CD4-positive, CD25-positive, alpha-beta regulatory T cell (primary cell): ENCODE measurements at regions not wholly inside any gene's neighbourhood (a gene's known extent, or its start where the extent isn't known, plus 50 kb on each side); places are given as distances from the start of the nearest gene placed in this dataset.

Experiments used
- ATAC-seq, 2 donors: fragments of 150-1000 bp; cut with Tn5 transposase; one replicate each; pipeline ENCODE4 v1.10.0; 2021; ENCODE audit warnings: low read depth in 2 of 2, moderate number of reproducible peaks in 2 of 2, moderate library complexity in 1 of 2
- DNase-seq, 3 donors: peaks; one replicate each; pipeline versions ENCODE4 v3.0.0 to v3.0.0-alpha.2; 2012 to 2022; ENCODE audit warnings: mixed read lengths in 1 of 3
- H3K27ac ChIP-seq: one replicate; pipeline ENCODE4 v1.7.0; 2013; ENCODE audit warnings: mild to moderate bottlenecking, low read length; ENCODE audit not compliant: insufficient read depth, poor library complexity, severe bottlenecking
- H3K27me3 ChIP-seq: one replicate; pipeline ENCODE4 v1.7.0; 2013; ENCODE audit warnings: low read length; ENCODE audit not compliant: control insufficient read depth, insufficient read depth
- H3K36me3 ChIP-seq: one replicate; pipeline ENCODE4 v1.7.0; 2013; ENCODE audit warnings: mild to moderate bottlenecking, low read length, moderate library complexity; ENCODE audit not compliant: control insufficient read depth, insufficient read depth
- H3K4me1 ChIP-seq: 2 replicates; pipeline ENCODE4 v1.7.0; 2013; ENCODE audit warnings: mild to moderate bottlenecking, low read length; ENCODE audit not compliant: insufficient read depth, control insufficient read depth, poor library complexity, severe bottlenecking
- H3K4me3 ChIP-seq: one replicate; pipeline ENCODE4 v1.7.0; 2013; ENCODE audit warnings: low read depth, mild to moderate bottlenecking, low read length, moderate library complexity
- H3K9me3 ChIP-seq, 2 experiments: 1 replicate in 1 of 2; 2 replicates in 1 of 2; pipeline ENCODE4 v1.7.0; 2013; ENCODE audit warnings: low read length in 2 of 2, mild to moderate bottlenecking in 1 of 2, moderate library complexity in 1 of 2; ENCODE audit not compliant: control insufficient read depth in 2 of 2
- H3K27ac Mint-ChIP-seq, 3 donors: one replicate each; pipeline ENCODE4 v1.8.0; 2020 to 2022; ENCODE audit warnings: mild to moderate bottlenecking in 3 of 3, mixed read lengths in 3 of 3, moderate library complexity in 2 of 3
- H3K27me3 Mint-ChIP-seq: one replicate; pipeline ENCODE4 v1.8.0; 2022; ENCODE audit warnings: mild to moderate bottlenecking, mixed read lengths
- H3K36me3 Mint-ChIP-seq: one replicate; pipeline ENCODE4 v1.8.0; 2020; ENCODE audit warnings: mixed read lengths
- H3K4me1 Mint-ChIP-seq, 4 donors: one replicate each; pipeline ENCODE4 v1.8.0; 2020 to 2022; ENCODE audit warnings: mixed read lengths in 4 of 4, mild to moderate bottlenecking in 1 of 4
- H3K4me3 Mint-ChIP-seq, 4 donors: one replicate each; pipeline ENCODE4 v1.8.0; 2020 to 2022; ENCODE audit warnings: mild to moderate bottlenecking in 4 of 4, mixed read lengths in 4 of 4, moderate library complexity in 3 of 4
- H3K9me3 Mint-ChIP-seq, 7 donors: one replicate each; pipeline ENCODE4 v1.8.0; 2020 to 2022; ENCODE audit warnings: mixed read lengths in 7 of 7, mild to moderate bottlenecking in 3 of 7, moderate library complexity in 2 of 7

DNA sequence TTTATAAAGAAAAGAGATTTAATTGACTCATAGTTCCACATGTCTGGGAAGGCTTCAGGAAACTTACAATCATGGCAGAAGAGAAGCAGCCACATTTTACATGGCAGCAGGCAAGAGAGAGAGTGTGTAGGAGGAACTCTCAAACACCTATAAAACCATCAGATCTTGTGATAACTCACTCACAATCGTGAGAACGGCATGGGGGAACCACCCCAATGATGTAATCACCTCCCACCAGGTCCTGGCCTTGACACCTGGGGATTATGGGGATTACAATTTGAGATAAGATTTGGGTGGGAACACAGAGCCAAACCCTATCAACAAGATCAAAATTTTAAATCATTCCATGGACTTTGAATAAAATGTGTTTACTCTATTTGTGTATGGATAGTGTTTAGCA, 575.6 kb downstream of the ADCYAP1 start:
- H3K36me3 ChIP-seq: no peaks in the 10 kb centered on the region
- no peak overlapping the region for H3K27ac ChIP-seq
- no peaks in the 10 kb centered on the region for H3K27me3 Mint-ChIP-seq
- H3K27ac Mint-ChIP-seq: no peak overlapping the region
- H3K4me3 Mint-ChIP-seq: no peak overlapping the region
- no peaks in the 10 kb centered on the region for H3K27me3 ChIP-seq
- peaks cover 0 to 5% (median 0%) of the 10 kb centered on the region in 7 donors for H3K9me3 Mint-ChIP-seq
- H3K4me1 ChIP-seq: no peaks in the 10 kb centered on the region
- DNase-seq (no peak), ATAC-seq (no peak)
- no peak overlapping the region for H3K4me3 ChIP-seq
- H3K4me1 Mint-ChIP-seq: no peaks in the 10 kb centered on the region
- H3K36me3 Mint-ChIP-seq: no peaks in the 10 kb centered on the region
- H3K9me3 ChIP-seq: no peaks in the 10 kb centered on the region

DNA sequence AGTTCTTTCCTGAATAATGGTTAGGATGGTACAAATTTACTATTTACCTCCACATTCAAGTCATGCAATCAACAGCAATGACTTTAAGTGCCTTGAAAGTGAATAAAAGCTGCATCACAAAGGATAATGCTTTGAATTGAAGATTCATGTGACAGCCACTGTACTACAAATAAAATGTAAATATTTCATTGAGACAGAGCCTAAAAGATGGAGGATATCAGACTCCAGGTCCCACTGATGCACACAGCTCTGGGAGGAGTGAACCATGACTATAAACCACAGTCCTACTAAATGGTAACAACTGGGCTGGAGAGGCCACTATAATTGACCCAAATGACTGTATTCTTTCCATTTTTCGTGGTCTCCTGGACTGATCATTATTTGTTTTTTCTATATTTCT, 576.9 kb downstream of the ADCYAP1 start:
- no peaks in the 10 kb centered on the region for H3K36me3 Mint-ChIP-seq
- DNase-seq (no peak), ATAC-seq (no peak)
- peaks cover 0 to 8% (median 0%) of the 10 kb centered on the region in 7 donors for H3K9me3 Mint-ChIP-seq
- no peaks in the 10 kb centered on the region for H3K4me1 ChIP-seq
- no peaks in the 10 kb centered on the region for H3K27me3 ChIP-seq
- H3K27ac ChIP-seq: no peak overlapping the region
- no peaks in the 10 kb centered on the region for H3K9me3 ChIP-seq
- no peak overlapping the region for H3K27ac Mint-ChIP-seq
- H3K27me3 Mint-ChIP-seq: no peaks in the 10 kb centered on the region
- no peaks in the 10 kb centered on the region for H3K36me3 ChIP-seq
- H3K4me3 ChIP-seq: no peak overlapping the region
- no peaks in the 10 kb centered on the region for H3K4me1 Mint-ChIP-seq
- H3K4me3 Mint-ChIP-seq: no peak overlapping the region

DNA sequence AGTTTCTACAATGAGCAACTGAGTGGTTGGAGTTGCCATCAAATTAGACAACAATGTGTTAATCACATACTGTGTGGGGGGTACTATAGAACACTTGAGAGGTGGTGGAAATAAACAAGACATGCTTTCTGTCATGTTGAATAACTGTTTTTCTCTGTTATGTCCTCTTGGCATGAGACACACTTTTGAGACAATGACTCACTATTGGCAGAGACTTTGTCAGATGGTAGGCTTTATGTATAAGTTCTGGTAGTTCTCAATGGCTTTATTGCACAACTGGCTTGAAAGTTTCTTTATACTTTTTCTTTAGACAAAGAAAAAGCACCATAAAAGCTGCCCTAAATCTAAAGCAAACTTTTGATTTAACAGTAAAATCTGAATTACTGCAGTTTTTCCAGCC, 578.7 kb downstream of the ADCYAP1 start:
- H3K27me3 Mint-ChIP-seq: no peaks in the 10 kb centered on the region
- H3K4me1 Mint-ChIP-seq: no peaks in the 10 kb centered on the region
- Histone ChIP-seq H3K36me3 (no peaks in the 10 kb centered on the region), H3K27me3 (no peaks in the 10 kb centered on the region), H3K4me3 (no peak overlapping the region), H3K4me1 (no peaks in the 10 kb centered on the region), H3K27ac (no peak overlapping the region), H3K9me3 (no peaks in the 10 kb centered on the region)
- H3K9me3 Mint-ChIP-seq: peaks cover 0 to 8% (median 3%) of the 10 kb centered on the region in 7 donors
- H3K4me3 Mint-ChIP-seq: no peak overlapping the region
- ATAC-seq (no peak), DNase-seq (no peak)
- H3K36me3 Mint-ChIP-seq: no peaks in the 10 kb centered on the region
- H3K27ac Mint-ChIP-seq: no peak overlapping the region

DNA sequence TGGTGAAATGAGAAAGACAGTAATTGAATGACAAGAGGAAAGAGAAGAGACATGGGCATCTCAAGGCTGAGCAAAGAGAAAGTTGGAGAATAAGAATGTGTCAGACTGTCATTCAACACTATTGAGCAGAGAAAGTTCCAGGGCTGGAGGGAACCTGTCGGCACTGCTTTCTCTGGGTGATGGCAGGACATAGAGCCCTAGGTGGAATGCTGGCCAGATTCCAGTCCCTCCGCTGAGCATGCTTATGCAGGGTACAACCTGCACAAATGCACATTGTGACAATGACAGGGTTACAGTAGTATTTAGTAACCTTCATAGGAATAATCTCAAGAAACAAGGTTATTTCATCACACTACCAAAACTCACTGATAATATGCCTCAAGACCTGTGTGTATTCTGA, 582.8 kb downstream of the ADCYAP1 start:
- Mint-ChIP-seq H3K27me3 (no peaks in the 10 kb centered on the region), H3K36me3 (no peaks in the 10 kb centered on the region), H3K27ac (no peak overlapping the region), H3K4me3 (no peak overlapping the region), H3K4me1 (no peaks in the 10 kb centered on the region), H3K9me3 (peaks cover 0 to 10% (median 6%) of the 10 kb centered on the region in 7 donors)
- H3K27ac ChIP-seq: no peak overlapping the region
- no peaks in the 10 kb centered on the region for H3K27me3 ChIP-seq
- H3K9me3 ChIP-seq: no peaks in the 10 kb centered on the region
- no peak overlapping the region for H3K4me3 ChIP-seq
- no peaks in the 10 kb centered on the region for H3K4me1 ChIP-seq
- ATAC-seq: no peak
- H3K36me3 ChIP-seq: no peaks in the 10 kb centered on the region
- DNase-seq: no peak

DNA sequence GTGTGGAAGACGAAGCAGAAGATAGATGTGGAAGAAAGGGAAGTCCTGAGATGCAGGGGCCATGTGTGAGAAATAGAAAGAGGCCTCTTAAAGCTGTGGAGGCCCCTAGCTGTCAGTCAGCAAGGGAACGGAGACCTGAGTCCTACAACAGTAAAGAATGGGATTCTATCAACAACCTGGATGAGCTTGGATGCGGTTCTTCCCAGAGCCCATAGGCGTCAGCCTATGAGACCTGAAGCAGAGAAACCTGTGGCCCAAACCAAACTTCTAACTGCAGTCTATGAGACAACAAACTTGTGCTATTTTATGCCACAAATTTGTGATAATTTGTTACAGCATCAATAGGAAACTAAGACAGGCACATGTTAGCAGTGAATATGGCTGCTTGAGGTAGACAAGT, 583.7 kb downstream of the ADCYAP1 start:
- no peak overlapping the region for H3K4me3 Mint-ChIP-seq
- no peaks in the 10 kb centered on the region for H3K4me1 ChIP-seq
- H3K27ac ChIP-seq: no peak overlapping the region
- H3K27me3 ChIP-seq: no peaks in the 10 kb centered on the region
- H3K36me3 ChIP-seq: no peaks in the 10 kb centered on the region
- peaks cover 1 to 15% (median 6%) of the 10 kb centered on the region in 7 donors for H3K9me3 Mint-ChIP-seq
- H3K4me3 ChIP-seq: no peak overlapping the region
- ATAC-seq (no peak), DNase-seq (no peak)
- no peaks in the 10 kb centered on the region for H3K36me3 Mint-ChIP-seq
- no peaks in the 10 kb centered on the region for H3K27me3 Mint-ChIP-seq
- peak overlapping the region in 1 of 3 donors; percentile 36 for H3K27ac Mint-ChIP-seq
- no peaks in the 10 kb centered on the region for H3K4me1 Mint-ChIP-seq
- H3K9me3 ChIP-seq: no peaks in the 10 kb centered on the region

DNA sequence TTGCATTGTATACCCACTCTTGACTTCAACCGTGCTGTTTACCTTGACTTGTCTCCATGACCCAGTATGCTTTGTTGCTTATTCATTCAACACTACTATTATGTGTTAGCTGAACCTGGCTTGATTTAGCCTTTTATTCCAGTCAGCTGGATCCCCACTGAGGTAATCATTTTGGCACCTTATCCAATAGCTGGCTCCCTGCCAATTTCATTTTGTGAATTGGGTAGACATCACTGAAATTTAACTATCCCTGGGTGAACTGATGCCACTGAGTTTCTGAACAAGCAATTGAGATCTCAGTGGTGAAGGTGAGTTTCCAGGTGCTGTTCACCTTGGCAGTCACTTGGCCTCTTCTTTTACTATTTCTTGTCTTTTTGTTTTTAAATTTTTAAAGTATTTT, 584.3 kb downstream of the ADCYAP1 start:
- no peak overlapping the region for H3K27ac Mint-ChIP-seq
- no peaks in the 10 kb centered on the region for H3K27me3 Mint-ChIP-seq
- DNase-seq (no peak), ATAC-seq (no peak)
- H3K27ac ChIP-seq: no peak overlapping the region
- no peaks in the 10 kb centered on the region for H3K27me3 ChIP-seq
- no peaks in the 10 kb centered on the region for H3K36me3 ChIP-seq
- H3K4me1 ChIP-seq: no peaks in the 10 kb centered on the region
- peaks cover 2 to 15% (median 6%) of the 10 kb centered on the region in 7 donors for H3K9me3 Mint-ChIP-seq
- H3K4me3 Mint-ChIP-seq: no peak overlapping the region
- no peak overlapping the region for H3K4me3 ChIP-seq
- no peaks in the 10 kb centered on the region for H3K9me3 ChIP-seq
- H3K36me3 Mint-ChIP-seq: no peaks in the 10 kb centered on the region
- H3K4me1 Mint-ChIP-seq: no peaks in the 10 kb centered on the region

DNA sequence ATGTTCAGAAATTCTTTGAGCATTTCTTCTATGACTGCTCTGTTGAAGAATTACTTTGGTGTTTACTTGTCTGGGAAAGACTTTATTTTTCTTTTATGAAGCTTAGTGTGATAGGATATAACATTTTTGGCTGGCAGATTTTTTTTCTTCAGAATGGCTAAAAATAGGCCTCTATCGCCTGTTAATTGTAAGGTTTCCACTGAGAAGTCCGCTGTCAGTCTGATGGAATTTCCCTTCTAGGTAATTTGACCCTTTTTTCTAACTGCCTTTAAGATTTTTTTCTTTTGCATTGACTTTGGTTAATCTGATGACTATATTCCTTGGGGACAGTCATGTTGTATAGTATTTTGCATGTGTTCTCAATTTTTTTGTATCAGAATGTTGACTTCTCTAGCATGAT, 590.7 kb downstream of the ADCYAP1 start:
- Histone ChIP-seq H3K4me3 (no peak overlapping the region), H3K27ac (no peak overlapping the region), H3K36me3 (no peaks in the 10 kb centered on the region), H3K4me1 (no peaks in the 10 kb centered on the region), H3K9me3 (peaks cover 0 to 3% of the 10 kb centered on the region in 2 experiments), H3K27me3 (no peaks in the 10 kb centered on the region)
- Mint-ChIP-seq H3K4me1 (no peaks in the 10 kb centered on the region), H3K9me3 (peaks cover 0 to 19% (median 11%) of the 10 kb centered on the region in 7 donors), H3K27me3 (no peaks in the 10 kb centered on the region), H3K4me3 (no peak overlapping the region), H3K36me3 (no peaks in the 10 kb centered on the region), H3K27ac (no peak overlapping the region)
- DNase-seq (no peak), ATAC-seq (no peak)

DNA sequence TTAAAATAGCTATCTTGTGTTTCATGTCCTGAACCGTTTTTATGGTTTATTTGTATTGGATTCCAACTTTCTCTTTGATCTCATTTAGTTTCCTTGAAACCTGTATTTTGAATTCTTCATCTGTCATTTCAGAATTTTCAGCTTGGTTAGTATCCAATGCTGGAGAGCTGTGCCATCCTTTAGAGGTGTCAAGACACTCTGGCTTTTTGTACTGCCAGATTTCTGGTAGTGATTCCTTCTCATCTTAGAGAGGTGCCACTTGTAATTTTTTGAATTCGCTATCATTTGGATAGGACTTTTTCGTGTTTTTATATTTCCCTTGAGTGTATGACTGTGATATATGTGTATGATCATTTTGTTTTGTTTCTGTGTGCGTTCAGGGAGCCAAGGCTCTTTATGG, 591.4 kb downstream of the ADCYAP1 start:
- H3K27me3 Mint-ChIP-seq: no peaks in the 10 kb centered on the region
- no peaks in the 10 kb centered on the region for H3K4me1 Mint-ChIP-seq
- no peak overlapping the region for H3K4me3 Mint-ChIP-seq
- H3K9me3 ChIP-seq: peaks cover 0 to 3% of the 10 kb centered on the region in 2 experiments
- H3K4me3 ChIP-seq: no peak overlapping the region
- peaks cover 0 to 19% (median 11%) of the 10 kb centered on the region in 7 donors for H3K9me3 Mint-ChIP-seq
- H3K36me3 ChIP-seq: no peaks in the 10 kb centered on the region
- no peak overlapping the region for H3K27ac Mint-ChIP-seq
- no peak for DNase-seq
- H3K27me3 ChIP-seq: no peaks in the 10 kb centered on the region
- ATAC-seq: no peak
- H3K4me1 ChIP-seq: no peaks in the 10 kb centered on the region
- H3K36me3 Mint-ChIP-seq: no peaks in the 10 kb centered on the region
- no peak overlapping the region for H3K27ac ChIP-seq
